ENCODE measurements at regions not wholly inside any gene's neighbourhood (a gene's known extent, or its start where the extent isn't known, plus 50 kb on each side); places are given as distances from the start of the nearest gene placed in this dataset.
"Not testable (repeated sequence)": the region's sequence is repeated elsewhere in the genome, so short reads cannot be mapped to it uniquely, and the experiment has no call there.

GRCh38 chrX:144768540-144768939, 478.8 kb upstream of the SPANXN1 start:
- no peak for TF ChIP-seq CTCF (conservative IDR thresholded peaks at IDR 0.05; ENCODE audit: low read depth, low read length)
- DNase-seq (ENCODE audit: low read depth) = no peak
- H3K4me3 ChIP-seq (ENCODE audit: low read depth, low read length) = no peak overlapping the region

- H3K4me3 ChIP-seq (ENCODE audit: low read depth, low read length); DNase-seq (ENCODE audit: low read depth): not testable (repeated sequence)
These were observed 463.8 kb upstream of the SPANXN1 start for GRCh38 chrX:144783528-144783927.

- TF ChIP-seq CTCF (conservative IDR thresholded peaks at IDR 0.05; ENCODE audit: low read depth, low read length) = no peak
- no peak overlapping the region for H3K4me3 ChIP-seq (ENCODE audit: low read depth, low read length)
- DNase-seq (ENCODE audit: low read depth) = no peak
These were observed 457.2 kb upstream of the SPANXN1 start for GRCh38 chrX:144790148-144790547.

- DNase-seq (ENCODE audit: low read depth) = no peak
- H3K4me3 ChIP-seq (ENCODE audit: low read depth, low read length) = no peak overlapping the region
- no peak for TF ChIP-seq CTCF (conservative IDR thresholded peaks at IDR 0.05; ENCODE audit: low read depth, low read length)
These were observed 456.0 kb upstream of the SPANXN1 start for GRCh38 chrX:144791298-144791697.

GRCh38 chrX:144798972-144799371, 448.3 kb upstream of the SPANXN1 start:
- TF ChIP-seq CTCF (conservative IDR thresholded peaks at IDR 0.05; ENCODE audit: low read depth, low read length) = no peak
- H3K4me3 ChIP-seq (ENCODE audit: low read depth, low read length) = no peak overlapping the region
- DNase-seq (ENCODE audit: low read depth) = no peak

GRCh38 chrX:144801786-144802185, 445.5 kb upstream of the SPANXN1 start:
- TF ChIP-seq CTCF (conservative IDR thresholded peaks at IDR 0.05; ENCODE audit: low read depth, low read length) = no peak
- H3K4me3 ChIP-seq (ENCODE audit: low read depth, low read length) = no peak overlapping the region
- no peak for DNase-seq (ENCODE audit: low read depth)

GRCh38 chrX:144809025-144809424, 438.3 kb upstream of the SPANXN1 start:
- no peak for TF ChIP-seq CTCF (conservative IDR thresholded peaks at IDR 0.05; ENCODE audit: low read depth, low read length)
- no peak for DNase-seq (ENCODE audit: low read depth)
- no peak overlapping the region for H3K4me3 ChIP-seq (ENCODE audit: low read depth, low read length)

GRCh38 chrX:144810539-144810938, 436.8 kb upstream of the SPANXN1 start:
- H3K4me3 ChIP-seq (ENCODE audit: low read depth, low read length) = no peak overlapping the region
- DNase-seq (ENCODE audit: low read depth) = no peak
- TF ChIP-seq CTCF (conservative IDR thresholded peaks at IDR 0.05; ENCODE audit: low read depth, low read length) = no peak

Data from epithelial cell of proximal tubule (primary cell).